22Rv1 (cell line): ENCODE measurements at regions not wholly inside any gene's neighbourhood (a gene's known extent, or its start where the extent isn't known, plus 50 kb on each side); places are given as distances from the start of the nearest gene placed in this dataset.

Experiments
- ZFX ChIP-seq: fragments of 450-650 bp; IDR thresholded peaks from 2 replicates; pipeline ENCODE4 v1.6.1; 2017; ENCODE audit warnings: antibody characterized with exemption, borderline replicate concordance
- TF ChIP-seq, protein P1 (sequence below): fragments of 450-650 bp; IDR thresholded peaks from 2 replicates; pipeline ENCODE4 v1.5.1; 2017; ENCODE audit warnings: mild to moderate bottlenecking

DNA sequence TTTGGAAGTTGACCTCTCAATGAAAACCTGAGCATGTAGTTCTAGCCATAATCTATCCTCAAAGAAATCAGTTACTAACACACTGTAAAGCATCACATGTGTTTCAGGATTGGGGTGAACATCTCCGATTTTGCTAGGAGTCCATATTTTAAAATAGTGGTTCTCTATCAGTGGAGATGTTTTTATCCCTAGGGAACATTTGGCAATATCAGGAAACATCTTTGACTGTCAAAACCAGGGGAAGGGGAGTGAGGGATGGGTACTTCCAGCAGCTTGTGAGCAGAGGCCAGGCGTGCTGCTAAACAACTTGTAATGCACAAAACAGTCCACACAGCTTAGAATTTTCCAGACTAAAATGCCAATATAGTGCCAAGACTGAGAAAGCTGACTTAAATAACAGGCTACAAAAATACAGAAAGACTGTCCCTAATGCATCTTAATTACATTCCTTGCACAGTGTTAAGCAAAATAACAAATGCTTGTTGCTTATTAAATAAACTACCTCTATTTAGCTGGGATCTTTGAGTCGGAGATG lies 120.9 kb downstream of the CRPPA start:
- TF ChIP-seq, protein P1, sequence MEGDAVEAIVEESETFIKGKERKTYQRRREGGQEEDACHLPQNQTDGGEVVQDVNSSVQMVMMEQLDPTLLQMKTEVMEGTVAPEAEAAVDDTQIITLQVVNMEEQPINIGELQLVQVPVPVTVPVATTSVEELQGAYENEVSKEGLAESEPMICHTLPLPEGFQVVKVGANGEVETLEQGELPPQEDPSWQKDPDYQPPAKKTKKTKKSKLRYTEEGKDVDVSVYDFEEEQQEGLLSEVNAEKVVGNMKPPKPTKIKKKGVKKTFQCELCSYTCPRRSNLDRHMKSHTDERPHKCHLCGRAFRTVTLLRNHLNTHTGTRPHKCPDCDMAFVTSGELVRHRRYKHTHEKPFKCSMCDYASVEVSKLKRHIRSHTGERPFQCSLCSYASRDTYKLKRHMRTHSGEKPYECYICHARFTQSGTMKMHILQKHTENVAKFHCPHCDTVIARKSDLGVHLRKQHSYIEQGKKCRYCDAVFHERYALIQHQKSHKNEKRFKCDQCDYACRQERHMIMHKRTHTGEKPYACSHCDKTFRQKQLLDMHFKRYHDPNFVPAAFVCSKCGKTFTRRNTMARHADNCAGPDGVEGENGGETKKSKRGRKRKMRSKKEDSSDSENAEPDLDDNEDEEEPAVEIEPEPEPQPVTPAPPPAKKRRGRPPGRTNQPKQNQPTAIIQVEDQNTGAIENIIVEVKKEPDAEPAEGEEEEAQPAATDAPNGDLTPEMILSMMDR: no peak
- TF ChIP-seq ZFX: no peak
